CD1c-positive myeloid dendritic cell (primary cell): ENCODE measurements at regions not wholly inside any gene's neighbourhood (a gene's known extent, or its start where the extent isn't known, plus 50 kb on each side); places are given as distances from the start of the nearest gene placed in this dataset.

Experiments
- DNase-seq: peaks from one replicate; pipeline ENCODE4 v3.0.0-alpha.2; 2016; ENCODE audit errors: extremely low spot score

DNA sequence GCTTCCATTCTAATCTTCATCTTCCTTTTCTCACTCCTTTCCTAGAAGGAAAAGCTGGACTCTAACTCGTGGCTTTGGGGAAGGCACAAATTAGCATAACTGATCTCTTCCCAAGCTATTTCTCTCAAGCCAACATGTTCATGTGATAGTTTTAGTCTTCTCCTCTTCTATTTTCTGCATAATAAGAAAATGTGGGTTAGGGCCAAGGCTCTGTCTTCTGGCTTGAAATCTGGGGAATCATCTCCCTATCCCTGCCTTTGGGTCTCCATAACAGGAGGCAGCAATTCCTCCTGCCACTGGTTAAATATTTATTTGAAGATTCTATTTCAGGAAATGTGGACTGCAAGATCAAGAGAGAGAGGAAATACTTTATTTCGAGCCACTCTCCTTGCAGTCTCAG is 1669.6 kb downstream of the MAT2B start:
- DNase-seq: no peak

GRCh38 chr5:165184183-165184582 is 1678.8 kb downstream of the MAT2B start:
- no peak for DNase-seq

GRCh38 chr5:165185716-165186115 is 1680.3 kb downstream of the MAT2B start:
- DNase-seq: peak; percentile 18

DNA sequence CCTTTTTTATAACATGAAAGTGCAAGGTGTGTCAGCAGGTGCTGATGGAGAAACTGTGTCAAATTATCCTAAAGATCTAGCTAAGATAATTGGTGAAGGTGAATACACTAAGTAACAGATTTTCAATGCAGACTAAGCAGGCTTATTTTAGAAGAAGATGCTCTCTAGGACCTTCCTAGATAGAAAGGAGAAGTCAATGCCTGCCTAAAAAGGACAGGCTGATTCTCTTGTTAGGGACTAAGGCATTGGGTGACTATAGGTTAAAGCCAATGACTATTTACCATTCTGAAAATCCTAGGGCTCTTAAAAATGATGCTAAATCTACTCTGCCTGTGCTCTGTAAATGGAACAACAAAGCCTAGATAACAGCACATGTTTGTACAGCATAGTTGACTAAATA is 1682.4 kb downstream of the MAT2B start:
- DNase-seq: no peak

GRCh38 chr5:165188556-165189175 is 1683.2 kb downstream of the MAT2B start:
- DNase-seq: peak; percentile 57

DNA sequence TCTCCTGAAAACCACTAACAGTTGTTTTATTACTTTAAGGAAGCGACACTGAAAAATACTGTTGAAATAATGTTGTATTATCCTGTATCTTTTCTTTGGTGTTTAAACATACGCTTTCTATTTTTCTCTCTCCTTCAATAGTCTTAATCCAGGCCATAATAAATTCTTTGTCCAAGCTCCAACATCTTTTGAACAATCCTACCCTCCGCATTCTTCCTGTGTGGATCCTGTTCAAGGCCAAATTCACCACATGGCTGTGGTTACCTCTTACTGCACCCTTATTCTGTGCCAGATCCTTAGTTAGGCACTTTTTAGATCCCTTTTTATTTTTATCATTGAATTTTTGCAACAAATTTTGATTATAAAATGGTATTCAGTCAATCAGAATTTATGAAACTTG is 1691.5 kb downstream of the MAT2B start:
- DNase-seq: no peak

- no peak for DNase-seq
These were observed 1696.0 kb downstream of the MAT2B start for GRCh38 chr5:165201369-165201768.

GRCh38 chr5:165201771-165202518 is 1696.5 kb downstream of the MAT2B start:
- DNase-seq: peak; percentile 23

DNA sequence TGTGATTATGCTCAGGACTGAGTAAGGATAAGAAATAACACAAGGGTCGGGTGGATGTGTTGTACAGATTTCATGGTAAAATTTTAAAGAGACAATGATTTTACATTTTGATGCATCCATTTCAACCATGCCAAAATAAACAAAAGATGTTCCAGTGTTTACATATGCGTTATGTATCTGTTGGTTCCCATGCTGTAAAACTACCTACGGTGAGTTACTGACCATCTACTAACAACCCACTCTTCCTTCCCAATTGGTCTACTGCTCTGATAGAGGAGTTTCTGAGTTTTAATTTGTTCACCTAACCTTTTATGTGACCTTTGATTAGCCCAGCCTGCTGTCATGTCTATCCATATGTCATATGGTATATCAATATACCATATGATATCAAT is 1697.1 kb downstream of the MAT2B start:
- no peak for DNase-seq

GRCh38 chr5:165209101-165209727 is 1703.8 kb downstream of the MAT2B start:
- peak; percentile 52 for DNase-seq

- DNase-seq: no peak
These were observed 1719.1 kb downstream of the MAT2B start for GRCh38 chr5:165224366-165225045.

GRCh38 chr5:165227515-165227914 is 1722.1 kb downstream of the MAT2B start:
- DNase-seq: no peak

GRCh38 chr5:165228184-165228583 is 1722.8 kb downstream of the MAT2B start:
- DNase-seq: no peak

GRCh38 chr5:165231821-165232508 is 1726.5 kb downstream of the MAT2B start:
- no peak for DNase-seq

DNA sequence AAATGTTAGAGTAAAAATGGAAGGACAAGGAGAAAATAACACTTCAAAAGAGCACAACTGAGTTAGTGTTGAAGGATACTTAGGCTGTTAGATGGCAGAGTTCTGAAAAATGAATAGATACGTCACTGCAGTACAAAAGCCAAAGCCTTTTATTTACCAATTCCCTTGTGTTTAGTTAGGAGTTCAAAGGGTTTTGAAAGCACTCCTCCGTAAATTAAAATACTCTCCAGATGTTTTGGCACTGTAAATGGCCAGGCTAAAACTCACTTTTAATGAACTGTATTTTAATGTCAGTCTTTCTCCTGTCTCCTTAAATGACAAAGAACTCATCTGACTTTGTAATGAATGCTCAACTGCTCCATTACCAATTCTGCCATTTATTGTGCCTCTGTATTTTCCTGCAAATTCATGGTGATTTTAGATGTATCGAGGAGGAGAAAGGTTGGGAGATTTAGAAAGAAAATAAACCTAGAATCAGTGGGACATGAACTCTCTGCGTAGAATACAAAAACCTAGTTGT is 1727.2 kb downstream of the MAT2B start:
- no peak for DNase-seq

DNA sequence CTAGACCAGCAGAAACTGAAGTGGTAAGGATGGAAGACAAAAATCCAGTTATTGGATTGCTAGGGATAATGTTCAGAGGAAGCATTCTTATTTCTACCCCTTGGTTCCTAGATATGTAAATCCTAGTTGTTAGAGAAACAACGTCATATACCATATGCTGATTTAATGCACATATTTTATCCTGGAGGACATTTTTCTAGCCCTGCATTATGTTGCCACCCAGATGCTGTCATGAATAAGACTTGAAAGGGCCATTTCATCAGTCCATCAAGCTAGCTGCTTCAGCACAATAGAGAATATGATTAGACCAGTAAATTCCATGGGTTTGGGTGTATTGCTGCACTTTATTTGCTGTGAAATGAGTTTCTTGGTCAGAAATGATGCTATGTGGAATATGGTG is 1736.4 kb downstream of the MAT2B start:
- DNase-seq: no peak

GRCh38 chr5:165242646-165243045 is 1737.2 kb downstream of the MAT2B start:
- no peak for DNase-seq

DNA sequence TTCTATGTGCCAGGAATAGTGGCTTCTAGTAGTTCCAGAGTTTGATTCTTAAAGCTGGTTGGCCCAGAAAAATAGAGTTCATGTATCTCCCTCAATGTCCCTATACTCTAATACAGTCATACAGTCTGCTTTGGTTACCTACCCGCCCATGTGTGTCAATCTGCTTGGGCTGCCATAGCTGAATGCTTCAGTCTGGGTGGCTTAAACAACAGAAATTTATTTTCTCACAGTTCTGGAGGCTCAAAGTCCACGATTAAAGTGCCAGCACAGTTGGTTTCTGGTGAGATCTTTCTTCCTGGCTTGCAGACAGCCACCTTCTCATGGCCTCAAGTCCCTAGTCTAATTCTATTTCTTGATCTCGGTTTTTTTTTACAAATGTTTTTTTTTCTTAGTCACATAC is 1739.0 kb downstream of the MAT2B start:
- no peak for DNase-seq

DNA sequence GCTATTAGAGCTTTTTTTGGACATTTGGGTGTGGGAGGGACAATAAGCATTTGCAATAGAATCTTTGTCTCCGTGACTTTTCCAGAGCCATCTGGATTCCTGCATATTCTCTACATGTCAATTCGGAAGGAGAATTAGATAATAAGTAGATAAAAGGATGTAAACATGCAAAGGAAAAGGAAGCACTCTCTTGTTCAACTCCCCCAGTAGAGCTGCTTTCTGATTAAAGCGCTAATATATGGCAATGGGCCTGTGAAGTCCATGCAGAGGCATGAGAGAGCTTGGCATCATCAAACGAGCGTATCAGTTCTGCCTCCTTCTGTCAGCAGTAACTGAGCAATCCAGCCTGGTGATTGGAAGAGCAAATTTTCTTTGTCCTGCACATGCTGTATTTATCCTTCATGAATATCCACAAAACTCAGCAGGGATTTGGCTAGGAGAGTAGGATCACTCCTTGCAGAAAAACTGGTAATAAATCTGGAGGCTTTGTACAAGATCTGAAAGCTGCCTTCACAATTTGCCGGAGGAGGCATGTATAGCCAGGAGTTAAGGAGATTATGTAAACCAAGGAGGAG is 1752.9 kb downstream of the MAT2B start:
- DNase-seq: no peak

DNA sequence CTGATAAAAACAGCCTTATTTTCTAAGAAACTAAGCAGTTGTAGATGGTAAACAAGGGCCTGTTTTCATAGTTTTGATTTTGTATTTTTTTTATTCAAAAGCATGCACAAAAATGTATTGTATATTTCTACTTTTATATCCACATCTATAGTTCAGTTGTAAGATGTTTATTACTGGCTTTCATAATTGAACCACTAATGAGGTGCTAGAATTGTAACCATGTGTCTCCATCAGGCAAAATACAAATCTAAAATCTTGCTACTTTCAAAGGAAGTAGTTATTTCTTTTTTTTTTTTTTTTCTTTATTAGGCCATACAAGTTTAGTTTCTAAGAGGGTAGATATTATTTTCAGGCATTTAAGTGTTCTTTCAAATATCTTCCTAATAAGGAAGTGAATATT is 1755.0 kb downstream of the MAT2B start:
- no peak for DNase-seq

GRCh38 chr5:165263536-165263935 is 1758.1 kb downstream of the MAT2B start:
- no peak for DNase-seq
